ENCODE measurements at regions not wholly inside any gene's neighbourhood (a gene's known extent, or its start where the extent isn't known, plus 50 kb on each side); places are given as distances from the start of the nearest gene placed in this dataset.

DNA sequence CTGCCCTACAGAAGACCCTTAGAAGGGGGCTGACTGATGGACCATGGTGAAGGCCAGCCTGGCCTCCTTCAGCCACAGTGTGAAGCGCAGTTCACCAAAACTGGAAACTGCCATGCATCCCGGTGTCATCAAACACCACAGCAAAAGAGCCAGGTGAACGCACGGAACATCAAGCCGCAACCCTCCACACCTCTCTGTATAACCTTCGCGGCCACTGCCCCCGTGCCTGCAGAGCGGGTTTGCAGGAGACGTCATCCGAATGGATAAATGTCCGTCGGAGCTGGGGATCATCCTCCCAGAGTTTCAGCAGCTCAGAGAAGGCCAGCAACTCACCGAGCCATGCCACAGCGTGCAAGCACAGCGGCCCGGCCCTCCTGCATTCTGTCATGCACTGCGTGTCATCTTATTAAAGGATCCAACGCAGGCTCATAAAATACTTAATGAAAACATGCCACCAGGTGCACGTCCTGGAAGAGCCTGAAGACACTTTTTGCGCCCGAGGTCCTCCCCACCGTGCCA lies 309.9 kb downstream of the BRD1 start:
- Histone ChIP-seq H3K4me3 (ENCODE audit: low read depth, low read length) (no peak overlapping the region), H3K27ac (ENCODE audit: extremely low read depth, low read depth, low read length) (no peak overlapping the region), H3K4me1 (ENCODE audit: control insufficient read depth, insufficient read depth, low read length) (no peaks in the 10 kb centered on the region), H3K9me3 (ENCODE audit: control insufficient read depth, insufficient read depth, low read depth, low read length) (no peaks in the 10 kb centered on the region), H3K36me3 (ENCODE audit: control insufficient read depth in 2 of 2, insufficient read depth in 1 of 2, low read length in 2 of 2) (no peaks in the 10 kb centered on the region)
- POLR2A ChIA-PET, result no interaction called here
- CTCF ChIA-PET, result interaction anchor here (0.6 kb wide), 1 partner anchor 22 kb away, joined by 4 read pairs; no protein-coding TSS in a partner anchor
- no peak for TF ChIP-seq ZNF624 (tag by site-specific recombination; IDR thresholded peaks at IDR 0.05)
- TF ChIP-seq ZNF112 (tag by site-specific recombination; IDR thresholded peaks at IDR 0.05), result no peak
- TF ChIP-seq, protein P1, sequence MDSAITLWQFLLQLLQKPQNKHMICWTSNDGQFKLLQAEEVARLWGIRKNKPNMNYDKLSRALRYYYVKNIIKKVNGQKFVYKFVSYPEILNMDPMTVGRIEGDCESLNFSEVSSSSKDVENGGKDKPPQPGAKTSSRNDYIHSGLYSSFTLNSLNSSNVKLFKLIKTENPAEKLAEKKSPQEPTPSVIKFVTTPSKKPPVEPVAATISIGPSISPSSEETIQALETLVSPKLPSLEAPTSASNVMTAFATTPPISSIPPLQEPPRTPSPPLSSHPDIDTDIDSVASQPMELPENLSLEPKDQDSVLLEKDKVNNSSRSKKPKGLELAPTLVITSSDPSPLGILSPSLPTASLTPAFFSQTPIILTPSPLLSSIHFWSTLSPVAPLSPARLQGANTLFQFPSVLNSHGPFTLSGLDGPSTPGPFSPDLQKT (IDR thresholded peaks at IDR 0.05; ENCODE audit: borderline replicate concordance, low read depth, low read length), result no peak
- no peak for TF ChIP-seq ZNF174 (tag by site-specific recombination; IDR thresholded peaks at IDR 0.05)
- TF ChIP-seq, protein P2, sequence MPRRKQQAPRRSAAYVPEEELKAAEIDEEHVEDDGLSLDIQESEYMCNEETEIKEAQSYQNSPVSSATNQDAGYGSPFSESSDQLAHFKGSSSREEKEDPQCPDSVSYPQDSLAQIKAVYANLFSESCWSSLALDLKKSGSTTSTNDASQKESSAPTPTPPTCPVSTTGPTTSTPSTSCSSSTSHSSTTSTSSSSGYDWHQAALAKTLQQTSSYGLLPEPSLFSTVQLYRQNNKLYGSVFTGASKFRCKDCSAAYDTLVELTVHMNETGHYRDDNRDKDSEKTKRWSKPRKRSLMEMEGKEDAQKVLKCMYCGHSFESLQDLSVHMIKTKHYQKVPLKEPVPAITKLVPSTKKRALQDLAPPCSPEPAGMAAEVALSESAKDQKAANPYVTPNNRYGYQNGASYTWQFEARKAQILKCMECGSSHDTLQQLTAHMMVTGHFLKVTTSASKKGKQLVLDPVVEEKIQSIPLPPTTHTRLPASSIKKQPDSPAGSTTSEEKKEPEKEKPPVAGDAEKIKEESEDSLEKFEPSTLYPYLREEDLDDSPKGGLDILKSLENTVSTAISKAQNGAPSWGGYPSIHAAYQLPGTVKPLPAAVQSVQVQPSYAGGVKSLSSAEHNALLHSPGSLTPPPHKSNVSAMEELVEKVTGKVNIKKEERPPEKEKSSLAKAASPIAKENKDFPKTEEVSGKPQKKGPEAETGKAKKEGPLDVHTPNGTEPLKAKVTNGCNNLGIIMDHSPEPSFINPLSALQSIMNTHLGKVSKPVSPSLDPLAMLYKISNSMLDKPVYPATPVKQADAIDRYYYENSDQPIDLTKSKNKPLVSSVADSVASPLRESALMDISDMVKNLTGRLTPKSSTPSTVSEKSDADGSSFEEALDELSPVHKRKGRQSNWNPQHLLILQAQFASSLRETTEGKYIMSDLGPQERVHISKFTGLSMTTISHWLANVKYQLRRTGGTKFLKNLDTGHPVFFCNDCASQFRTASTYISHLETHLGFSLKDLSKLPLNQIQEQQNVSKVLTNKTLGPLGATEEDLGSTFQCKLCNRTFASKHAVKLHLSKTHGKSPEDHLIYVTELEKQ (tag by site-specific recombination; IDR thresholded peaks at IDR 0.05; ENCODE audit: borderline replicate concordance), result no peak
- TF ChIP-seq KLF16 (tag by site-specific recombination; IDR thresholded peaks at IDR 0.05), result no peak
- TF ChIP-seq ZNF426 (tag by site-specific recombination; IDR thresholded peaks at IDR 0.05), result no peak
- no peak for TF ChIP-seq ZNF473 (tag by site-specific recombination; IDR thresholded peaks at IDR 0.05)
- TF ChIP-seq ZNF571 (tag by site-specific recombination; IDR thresholded peaks at IDR 0.05), result no peak
- TF ChIP-seq ZNF423 (tag by site-specific recombination; IDR thresholded peaks at IDR 0.05), result no peak
- no peak for TF ChIP-seq SCRT1 (tag by site-specific recombination; IDR thresholded peaks at IDR 0.05; ENCODE audit: borderline replicate concordance)
- TF ChIP-seq OVOL3 (tag by site-specific recombination; IDR thresholded peaks at IDR 0.05), result no peak
- TF ChIP-seq, protein P3, sequence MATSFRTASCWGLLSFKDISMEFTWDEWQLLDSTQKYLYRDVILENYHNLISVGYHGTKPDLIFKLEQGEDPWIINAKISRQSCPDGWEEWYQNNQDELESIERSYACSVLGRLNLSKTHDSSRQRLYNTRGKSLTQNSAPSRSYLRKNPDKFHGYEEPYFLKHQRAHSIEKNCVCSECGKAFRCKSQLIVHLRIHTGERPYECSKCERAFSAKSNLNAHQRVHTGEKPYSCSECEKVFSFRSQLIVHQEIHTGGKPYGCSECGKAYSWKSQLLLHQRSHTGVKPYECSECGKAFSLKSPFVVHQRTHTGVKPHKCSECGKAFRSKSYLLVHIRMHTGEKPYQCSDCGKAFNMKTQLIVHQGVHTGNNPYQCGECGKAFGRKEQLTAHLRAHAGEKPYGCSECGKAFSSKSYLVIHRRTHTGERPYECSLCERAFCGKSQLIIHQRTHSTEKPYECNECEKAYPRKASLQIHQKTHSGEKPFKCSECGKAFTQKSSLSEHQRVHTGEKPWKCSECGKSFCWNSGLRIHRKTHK (tag by site-specific recombination; IDR thresholded peaks at IDR 0.05), result no peak
- no peak for TF ChIP-seq ZNF777 (tag by site-specific recombination; IDR thresholded peaks at IDR 0.05; ENCODE audit: borderline replicate concordance)
- no peak for TF ChIP-seq ZNF747 (tag by site-specific recombination; IDR thresholded peaks at IDR 0.05)
- no peak for TF ChIP-seq GLI4 (tag by site-specific recombination; IDR thresholded peaks at IDR 0.05)
- no peak for TF ChIP-seq ZNF658 (tag by site-specific recombination; IDR thresholded peaks at IDR 0.05)
- no peak for TF ChIP-seq ZBTB48 (tag by site-specific recombination; IDR thresholded peaks at IDR 0.05)

DNA sequence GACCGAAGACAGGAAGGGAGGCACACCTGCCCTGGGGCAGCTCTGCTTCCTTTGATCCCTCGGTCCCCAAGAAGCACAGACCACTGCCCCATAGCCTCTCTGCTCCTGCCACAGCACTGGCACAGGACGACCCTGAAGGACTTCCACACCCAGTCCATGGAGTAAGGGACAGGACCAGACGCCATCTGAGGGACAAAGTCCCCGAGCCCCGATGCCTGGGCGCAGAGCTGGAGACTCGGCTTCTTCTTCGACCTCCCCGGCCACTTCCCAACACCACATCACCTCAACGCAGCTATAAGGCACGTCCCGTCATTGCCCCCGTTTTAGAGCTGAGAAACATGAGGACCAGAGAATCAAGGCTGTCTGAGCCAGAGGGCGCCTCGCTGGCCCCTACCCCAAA lies 310.5 kb downstream of the BRD1 start:
- no peak overlapping the region for H3K27ac ChIP-seq (ENCODE audit: extremely low read depth, low read depth, low read length)
- H3K36me3 ChIP-seq (ENCODE audit: control insufficient read depth in 2 of 2, insufficient read depth in 1 of 2, low read length in 2 of 2), result no peaks in the 10 kb centered on the region
- ChIA-PET CTCF (interaction anchor here (0.6 to 0.7 kb wide), 3 partner anchors 9 to 223 kb away, joined by 3 to 5 read pairs (median 3); no protein-coding TSS in a partner anchor), POLR2A (no interaction called here)
- no peaks in the 10 kb centered on the region for H3K4me1 ChIP-seq (ENCODE audit: control insufficient read depth, insufficient read depth, low read length)
- H3K4me3 ChIP-seq (ENCODE audit: low read depth, low read length), result no peak overlapping the region
- H3K9me3 ChIP-seq (ENCODE audit: control insufficient read depth, insufficient read depth, low read depth, low read length), result no peaks in the 10 kb centered on the region
- TF ChIP-seq GLIS1 (tag by site-specific recombination; IDR thresholded peaks at IDR 0.05), result no peak
- no peak for TF ChIP-seq ZFP69B (tag by site-specific recombination; IDR thresholded peaks at IDR 0.05)
- no peak for TF ChIP-seq ZNF184 (tag by site-specific recombination; IDR thresholded peaks at IDR 0.05)
- no peak for TF ChIP-seq ZNF664 (tag by site-specific recombination; IDR thresholded peaks at IDR 0.05)
- TF ChIP-seq ZNF24 (tag by site-specific recombination; IDR thresholded peaks at IDR 0.05), result no peak
- no peak for TF ChIP-seq KLF8 (tag by site-specific recombination; IDR thresholded peaks at IDR 0.05)
- no peak for TF ChIP-seq ZSCAN16 (tag by site-specific recombination; IDR thresholded peaks at IDR 0.05)
- TF ChIP-seq ZNF214 (tag by site-specific recombination; IDR thresholded peaks at IDR 0.05; ENCODE audit: borderline replicate concordance), result no peak
- TF ChIP-seq ZNF138 (tag by site-specific recombination; IDR thresholded peaks at IDR 0.05; ENCODE audit: borderline replicate concordance), result no peak
- TF ChIP-seq ZSCAN30 (tag by site-specific recombination; IDR thresholded peaks at IDR 0.05), result no peak
- TF ChIP-seq ZNF600 (tag by site-specific recombination; IDR thresholded peaks at IDR 0.05), result no peak
- TF ChIP-seq, protein P4, sequence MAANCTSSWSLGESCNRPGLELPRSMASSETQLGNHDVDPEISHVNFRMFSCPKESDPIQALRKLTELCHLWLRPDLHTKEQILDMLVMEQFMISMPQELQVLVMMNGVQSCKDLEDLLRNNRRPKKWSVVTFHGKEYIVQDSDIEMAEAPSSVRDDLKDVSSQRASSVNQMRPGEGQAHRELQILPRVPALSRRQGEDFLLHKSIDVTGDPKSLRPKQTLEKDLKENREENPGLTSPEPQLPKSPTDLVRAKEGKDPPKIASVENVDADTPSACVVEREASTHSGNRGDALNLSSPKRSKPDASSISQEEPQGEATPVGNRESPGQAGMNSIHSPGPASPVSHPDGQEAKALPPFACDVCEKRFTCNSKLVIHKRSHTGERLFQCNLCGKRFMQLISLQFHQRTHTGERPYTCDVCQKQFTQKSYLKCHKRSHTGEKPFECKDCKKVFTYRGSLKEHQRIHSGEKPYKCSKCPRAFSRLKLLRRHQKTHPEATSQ (tag by site-specific recombination; IDR thresholded peaks at IDR 0.05), result no peak
